ENCODE measurements at regions not wholly inside any gene's neighbourhood (a gene's known extent, or its start where the extent isn't known, plus 50 kb on each side); places are given as distances from the start of the nearest gene placed in this dataset.

DNA sequence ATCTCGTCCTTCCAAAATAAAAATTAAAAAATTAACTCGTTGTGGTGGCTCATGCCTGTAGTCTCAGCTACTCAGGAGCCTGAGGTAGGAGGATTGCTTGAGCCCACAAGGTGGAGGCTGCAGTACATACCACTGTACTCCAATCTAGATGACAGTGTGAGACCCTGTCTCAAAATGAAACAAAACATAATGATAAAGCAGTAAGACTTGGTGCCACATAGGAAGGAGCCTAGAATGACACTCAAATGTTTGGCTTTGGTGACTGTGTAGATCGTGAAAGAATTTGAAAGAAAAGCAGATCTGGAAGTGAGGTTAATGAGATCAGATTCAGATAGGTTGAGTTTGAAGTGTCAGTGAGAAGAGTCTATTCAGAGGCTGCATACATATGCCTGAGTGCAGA, 150.1 kb upstream of the ATP2B1 start:
- TF ChIP-seq, protein P1, sequence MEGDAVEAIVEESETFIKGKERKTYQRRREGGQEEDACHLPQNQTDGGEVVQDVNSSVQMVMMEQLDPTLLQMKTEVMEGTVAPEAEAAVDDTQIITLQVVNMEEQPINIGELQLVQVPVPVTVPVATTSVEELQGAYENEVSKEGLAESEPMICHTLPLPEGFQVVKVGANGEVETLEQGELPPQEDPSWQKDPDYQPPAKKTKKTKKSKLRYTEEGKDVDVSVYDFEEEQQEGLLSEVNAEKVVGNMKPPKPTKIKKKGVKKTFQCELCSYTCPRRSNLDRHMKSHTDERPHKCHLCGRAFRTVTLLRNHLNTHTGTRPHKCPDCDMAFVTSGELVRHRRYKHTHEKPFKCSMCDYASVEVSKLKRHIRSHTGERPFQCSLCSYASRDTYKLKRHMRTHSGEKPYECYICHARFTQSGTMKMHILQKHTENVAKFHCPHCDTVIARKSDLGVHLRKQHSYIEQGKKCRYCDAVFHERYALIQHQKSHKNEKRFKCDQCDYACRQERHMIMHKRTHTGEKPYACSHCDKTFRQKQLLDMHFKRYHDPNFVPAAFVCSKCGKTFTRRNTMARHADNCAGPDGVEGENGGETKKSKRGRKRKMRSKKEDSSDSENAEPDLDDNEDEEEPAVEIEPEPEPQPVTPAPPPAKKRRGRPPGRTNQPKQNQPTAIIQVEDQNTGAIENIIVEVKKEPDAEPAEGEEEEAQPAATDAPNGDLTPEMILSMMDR (IDR thresholded peaks at IDR 0.05) = no peak
- TF ChIP-seq POLR2A (IDR thresholded peaks at IDR 0.05) = no peak

All from thyroid gland (tissue), 4 donors.